ENCODE measurements at regions not wholly inside any gene's neighbourhood (a gene's known extent, or its start where the extent isn't known, plus 50 kb on each side); places are given as distances from the start of the nearest gene placed in this dataset.

DNA sequence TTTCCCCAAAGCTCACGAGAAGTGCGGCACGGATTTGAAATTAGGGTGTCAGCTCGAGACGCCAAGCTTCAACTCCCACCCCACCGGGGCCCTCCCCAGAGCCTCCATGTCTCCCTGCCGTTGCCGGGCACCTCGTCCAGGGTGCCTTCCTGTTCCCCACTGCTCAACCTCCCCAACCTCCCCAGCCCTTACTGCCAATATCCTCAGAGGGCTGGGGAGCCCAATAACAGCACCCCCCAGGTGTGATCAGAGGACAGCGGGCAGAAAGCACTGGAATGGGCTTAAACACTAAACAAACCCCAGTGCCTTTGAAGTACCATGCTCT is 1336.4 kb downstream of the TBC1D22A start:
- H3K4me3 ChIP-seq (ENCODE audit: low read length) = no peak overlapping the region
- no peak for DNase-seq
- H3K4me1 ChIP-seq (ENCODE audit: insufficient read depth, low read length) = no peaks in the 10 kb centered on the region
- no peak overlapping the region for H2AFZ ChIP-seq (ENCODE audit: low read length)
- no peaks in the 10 kb centered on the region for H3K9me3 ChIP-seq (ENCODE audit: low read length)
- H3K27ac ChIP-seq (ENCODE audit: low read length) = no peak overlapping the region
- no peaks in the 10 kb centered on the region for H3K27me3 ChIP-seq (ENCODE audit: low read length)
- no peaks in the 10 kb centered on the region for H3K79me2 ChIP-seq (ENCODE audit: low read length)
- CTCF ChIA-PET = no interaction called here
- TF ChIP-seq EZH2 (IDR thresholded peaks at IDR 0.05; ENCODE audit: low read length, unreplicated experiment) = no peak
- TF ChIP-seq, protein P1, sequence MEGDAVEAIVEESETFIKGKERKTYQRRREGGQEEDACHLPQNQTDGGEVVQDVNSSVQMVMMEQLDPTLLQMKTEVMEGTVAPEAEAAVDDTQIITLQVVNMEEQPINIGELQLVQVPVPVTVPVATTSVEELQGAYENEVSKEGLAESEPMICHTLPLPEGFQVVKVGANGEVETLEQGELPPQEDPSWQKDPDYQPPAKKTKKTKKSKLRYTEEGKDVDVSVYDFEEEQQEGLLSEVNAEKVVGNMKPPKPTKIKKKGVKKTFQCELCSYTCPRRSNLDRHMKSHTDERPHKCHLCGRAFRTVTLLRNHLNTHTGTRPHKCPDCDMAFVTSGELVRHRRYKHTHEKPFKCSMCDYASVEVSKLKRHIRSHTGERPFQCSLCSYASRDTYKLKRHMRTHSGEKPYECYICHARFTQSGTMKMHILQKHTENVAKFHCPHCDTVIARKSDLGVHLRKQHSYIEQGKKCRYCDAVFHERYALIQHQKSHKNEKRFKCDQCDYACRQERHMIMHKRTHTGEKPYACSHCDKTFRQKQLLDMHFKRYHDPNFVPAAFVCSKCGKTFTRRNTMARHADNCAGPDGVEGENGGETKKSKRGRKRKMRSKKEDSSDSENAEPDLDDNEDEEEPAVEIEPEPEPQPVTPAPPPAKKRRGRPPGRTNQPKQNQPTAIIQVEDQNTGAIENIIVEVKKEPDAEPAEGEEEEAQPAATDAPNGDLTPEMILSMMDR (conservative IDR thresholded peaks at IDR 0.05; ENCODE audit: low read depth, low read length) = no peak
- TF ChIP-seq EZH2phosphoT487 (IDR thresholded peaks at IDR 0.05; ENCODE audit: borderline replicate concordance, low read length) = no peak
- no peaks in the 10 kb centered on the region for H4K20me1 ChIP-seq (ENCODE audit: low read length)
- H3K9ac ChIP-seq (ENCODE audit: low read length) = no peak overlapping the region
- no peak for ATAC-seq
- intact Hi-C loops (cut with micrococcal nuclease) = no loop called here
- H3K9me2 ChIP-seq (replicated peaks; ENCODE audit: low read length) = no peaks in the 10 kb centered on the region
- H3K4me2 ChIP-seq (ENCODE audit: low read length) = no peak overlapping the region
- POLR2A ChIA-PET (ENCODE audit: unreplicated experiment) = no interaction called here
- no peaks in the 10 kb centered on the region for H3K36me3 ChIP-seq (ENCODE audit: low read depth, low read length)
- no TSS peak for BruUV-seq (replicated peaks)
- H3F3A ChIP-seq (ENCODE audit: low read length, unreplicated experiment) = no peaks in the 10 kb centered on the region

DNA sequence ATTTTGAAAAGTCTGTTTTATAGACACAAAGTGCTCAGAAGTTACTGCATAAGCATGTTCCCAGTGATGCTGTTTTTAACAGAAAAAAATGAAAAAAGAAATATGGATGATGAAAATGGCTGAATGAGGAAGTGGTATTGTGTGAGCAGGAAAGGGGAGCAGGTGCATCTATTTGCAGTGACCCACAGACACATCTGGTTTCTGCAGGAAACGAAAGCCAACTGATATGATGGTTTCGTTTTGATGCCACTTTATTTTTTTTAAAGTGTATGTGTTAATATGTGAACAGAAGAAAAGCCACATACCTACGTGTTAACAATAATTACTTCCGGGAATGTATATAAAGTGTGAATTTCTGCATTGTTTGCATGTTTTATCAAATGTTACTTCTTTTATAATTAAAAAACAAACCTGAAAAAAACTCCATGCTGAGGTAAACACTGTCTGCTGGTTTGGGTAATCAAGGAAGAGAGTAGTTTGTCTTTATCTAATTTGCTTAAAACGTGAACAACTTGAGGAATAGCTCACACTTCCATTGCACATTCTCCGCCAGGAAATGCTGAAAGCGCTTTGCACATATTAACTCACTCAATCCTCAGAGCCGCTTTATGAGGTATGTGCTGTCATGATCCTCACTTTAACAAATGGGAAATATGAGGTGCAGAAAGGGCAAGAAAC is 1335.9 kb downstream of the TBC1D22A start:
- H3K9me2 ChIP-seq (replicated peaks; ENCODE audit: low read length) = no peaks in the 10 kb centered on the region
- CTCF ChIA-PET = no interaction called here
- no peaks in the 10 kb centered on the region for H3K9me3 ChIP-seq (ENCODE audit: low read length)
- no peaks in the 10 kb centered on the region for H3K27me3 ChIP-seq (ENCODE audit: low read length)
- POLR2A ChIA-PET (ENCODE audit: unreplicated experiment) = no interaction called here
- H3K79me2 ChIP-seq (ENCODE audit: low read length) = no peaks in the 10 kb centered on the region
- ATAC-seq = no peak
- no peak overlapping the region for H2AFZ ChIP-seq (ENCODE audit: low read length)
- no peaks in the 10 kb centered on the region for H3F3A ChIP-seq (ENCODE audit: low read length, unreplicated experiment)
- no peak overlapping the region for H3K4me2 ChIP-seq (ENCODE audit: low read length)
- no TSS peak for BruUV-seq (replicated peaks)
- no peaks in the 10 kb centered on the region for H3K4me1 ChIP-seq (ENCODE audit: insufficient read depth, low read length)
- H3K27ac ChIP-seq (ENCODE audit: low read length) = no peak overlapping the region
- TF ChIP-seq EZH2 (IDR thresholded peaks at IDR 0.05; ENCODE audit: low read length, unreplicated experiment) (no peak), EZH2phosphoT487 (IDR thresholded peaks at IDR 0.05; ENCODE audit: borderline replicate concordance, low read length) (no peak)
- TF ChIP-seq, protein P1 (conservative IDR thresholded peaks at IDR 0.05; ENCODE audit: low read depth, low read length) = no peak
- no peaks in the 10 kb centered on the region for H4K20me1 ChIP-seq (ENCODE audit: low read length)
- H3K4me3 ChIP-seq (ENCODE audit: low read length) = no peak overlapping the region
- intact Hi-C loops (cut with micrococcal nuclease) = no loop called here
- H3K9ac ChIP-seq (ENCODE audit: low read length) = no peak overlapping the region
- no peak for DNase-seq
- no peaks in the 10 kb centered on the region for H3K36me3 ChIP-seq (ENCODE audit: low read depth, low read length)

DNA sequence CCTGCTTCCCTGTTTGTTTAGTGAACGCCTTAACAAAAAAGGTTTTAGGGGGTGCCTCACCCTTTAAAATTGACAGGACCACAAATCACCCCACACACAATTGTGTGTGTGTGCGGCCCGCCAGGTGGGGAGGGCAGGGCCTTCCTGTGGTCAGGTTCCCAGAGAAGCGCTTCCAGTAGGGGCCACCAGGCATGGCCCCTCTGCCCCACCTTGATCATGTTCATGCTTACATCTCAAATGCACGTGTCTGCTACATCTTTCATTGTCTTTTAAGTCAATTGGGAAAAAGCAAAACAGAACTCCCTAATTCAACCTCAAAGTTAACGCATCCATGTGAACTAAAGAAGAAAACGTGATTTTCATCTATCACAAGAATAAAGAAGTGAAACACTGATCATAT is 1335.3 kb downstream of the TBC1D22A start:
- H3K4me1 ChIP-seq (ENCODE audit: insufficient read depth, low read length) = no peaks in the 10 kb centered on the region
- H3K36me3 ChIP-seq (ENCODE audit: low read depth, low read length) = no peaks in the 10 kb centered on the region
- no peak overlapping the region for H3K4me3 ChIP-seq (ENCODE audit: low read length)
- H4K20me1 ChIP-seq (ENCODE audit: low read length) = no peaks in the 10 kb centered on the region
- no peaks in the 10 kb centered on the region for H3F3A ChIP-seq (ENCODE audit: low read length, unreplicated experiment)
- no peak for DNase-seq
- 0 out of 2 replicates have a peak, but pooled peaks cover 3% of the 10 kb centered on the region for H3K27me3 ChIP-seq (ENCODE audit: low read length)
- H3K79me2 ChIP-seq (ENCODE audit: low read length) = no peaks in the 10 kb centered on the region
- ATAC-seq = no peak
- no peaks in the 10 kb centered on the region for H3K9me2 ChIP-seq (replicated peaks; ENCODE audit: low read length)
- ChIA-PET POLR2A (ENCODE audit: unreplicated experiment) (no interaction called here), CTCF (no interaction called here)
- no TSS peak for BruUV-seq (replicated peaks)
- H2AFZ ChIP-seq (ENCODE audit: low read length) = no peak overlapping the region
- no peak overlapping the region for H3K27ac ChIP-seq (ENCODE audit: low read length)
- TF ChIP-seq, protein P1 (conservative IDR thresholded peaks at IDR 0.05; ENCODE audit: low read depth, low read length) = no peak
- no peak for TF ChIP-seq EZH2 (IDR thresholded peaks at IDR 0.05; ENCODE audit: low read length, unreplicated experiment)
- TF ChIP-seq EZH2phosphoT487 (IDR thresholded peaks at IDR 0.05; ENCODE audit: borderline replicate concordance, low read length) = no peak
- no peak overlapping the region for H3K9ac ChIP-seq (ENCODE audit: low read length)
- no peaks in the 10 kb centered on the region for H3K9me3 ChIP-seq (ENCODE audit: low read length)
- intact Hi-C loops (cut with micrococcal nuclease) = no loop called here
- no peak overlapping the region for H3K4me2 ChIP-seq (ENCODE audit: low read length)

Measured in PC-3 (cell line).